ENCODE measurements at regions not wholly inside any gene's neighbourhood (a gene's known extent, or its start where the extent isn't known, plus 50 kb on each side); places are given as distances from the start of the nearest gene placed in this dataset.

- H3K27ac Mint-ChIP-seq, result no peak overlapping the region
- CTCF ChIA-PET, result no interaction called here
Observed at GRCh38 chr2:17242813-17243485, 275.3 kb downstream of the RAD51AP2 start.

GRCh38 chr2:17239550-17239949, 278.7 kb downstream of the RAD51AP2 start:
- H3K9me3 Mint-ChIP-seq, result peaks cover 5% of the 10 kb centered on the region
- H3K27ac Mint-ChIP-seq, result no peak overlapping the region
- no peak overlapping the region for H3K4me3 Mint-ChIP-seq
- no peaks in the 10 kb centered on the region for H3K27me3 Mint-ChIP-seq
- H3K36me3 Mint-ChIP-seq (ENCODE audit: low read depth), result no peaks in the 10 kb centered on the region
- no peaks in the 10 kb centered on the region for H3K36me3 ChIP-seq (ENCODE audit: insufficient read depth, low read length)
- H3K4me3 ChIP-seq (ENCODE audit: low read length), result no peak overlapping the region
- H3K27ac ChIP-seq (ENCODE audit: low read depth in 1 of 2, low read length in 2 of 2), result no peak overlapping the region
- no peaks in the 10 kb centered on the region for H3K4me1 ChIP-seq (ENCODE audit: insufficient read depth, low read length)
- ChIA-PET CTCF (no interaction called here), POLR2A (no interaction called here)
- no peak for DNase-seq
- peaks cover 0 to 5% of the 10 kb centered on the region in 2 experiments for H3K9me3 ChIP-seq (ENCODE audit: control insufficient read depth in 1 of 2, insufficient read depth in 1 of 2, low read length in 2 of 2)
- TF ChIP-seq CTCF (IDR thresholded peaks at IDR 0.05), result no peak
- intact Hi-C loops (cut with DNase I, micrococcal nuclease), result no loop called here
- no peaks in the 10 kb centered on the region for H3K4me1 Mint-ChIP-seq (ENCODE audit: low read depth)
- no peak for ATAC-seq (ENCODE audit: poor library complexity)
- no peaks in the 10 kb centered on the region for H3K27me3 ChIP-seq (ENCODE audit: control insufficient read depth in 1 of 2, insufficient read depth in 2 of 2, low read length in 2 of 2)

More at GRCh38 chr2:17242813-17243485, 275.3 kb downstream of the RAD51AP2 start:
- Histone ChIP-seq H3K27me3 (ENCODE audit: control insufficient read depth in 1 of 2, insufficient read depth in 2 of 2, low read length in 2 of 2) (no peaks in the 10 kb centered on the region), H3K27ac (ENCODE audit: low read depth in 1 of 2, low read length in 2 of 2) (no peak overlapping the region), H3K9me3 (ENCODE audit: control insufficient read depth in 1 of 2, insufficient read depth in 1 of 2, low read length in 2 of 2) (peaks cover 0 to 5% of the 10 kb centered on the region in 2 experiments), H3K36me3 (ENCODE audit: insufficient read depth, low read length) (no peaks in the 10 kb centered on the region), H3K4me3 (ENCODE audit: low read length) (no peak overlapping the region), H3K4me1 (ENCODE audit: insufficient read depth, low read length) (no peaks in the 10 kb centered on the region)
- H3K9me3 Mint-ChIP-seq, result no peaks in the 10 kb centered on the region
- no peaks in the 10 kb centered on the region for H3K4me1 Mint-ChIP-seq (ENCODE audit: low read depth)
- no peaks in the 10 kb centered on the region for H3K36me3 Mint-ChIP-seq (ENCODE audit: low read depth)
- POLR2A ChIA-PET, result no interaction called here
- intact Hi-C loops (cut with DNase I, micrococcal nuclease), result no loop called here
- DNase-seq (no peak), ATAC-seq (ENCODE audit: poor library complexity) (no peak)
- no peaks in the 10 kb centered on the region for H3K27me3 Mint-ChIP-seq
- H3K4me3 Mint-ChIP-seq, result no peak overlapping the region
- TF ChIP-seq CTCF (IDR thresholded peaks at IDR 0.05), result no peak

- H3K9me3 Mint-ChIP-seq, result peaks cover 8% of the 10 kb centered on the region
Observed at GRCh38 chr2:17235167-17235566, 283.1 kb downstream of the RAD51AP2 start.

More at GRCh38 chr2:17235167-17235566, 283.1 kb downstream of the RAD51AP2 start:
- Mint-ChIP-seq H3K4me1 (ENCODE audit: low read depth) (no peaks in the 10 kb centered on the region), H3K36me3 (ENCODE audit: low read depth) (no peaks in the 10 kb centered on the region), H3K4me3 (no peak overlapping the region), H3K27ac (no peak overlapping the region), H3K27me3 (no peaks in the 10 kb centered on the region)
- H3K4me1 ChIP-seq (ENCODE audit: insufficient read depth, low read length), result no peaks in the 10 kb centered on the region
- ATAC-seq (ENCODE audit: poor library complexity), result no peak
- TF ChIP-seq CTCF (IDR thresholded peaks at IDR 0.05), result no peak
- intact Hi-C loops (cut with DNase I, micrococcal nuclease), result no loop called here
- POLR2A ChIA-PET, result no interaction called here
- no peak for DNase-seq
- H3K4me3 ChIP-seq (ENCODE audit: low read length), result no peak overlapping the region
- H3K36me3 ChIP-seq (ENCODE audit: insufficient read depth, low read length), result no peaks in the 10 kb centered on the region
- CTCF ChIA-PET, result no interaction called here
- H3K9me3 ChIP-seq (ENCODE audit: control insufficient read depth in 1 of 2, insufficient read depth in 1 of 2, low read length in 2 of 2), result peaks cover 0 to 7% of the 10 kb centered on the region in 2 experiments
- H3K27me3 ChIP-seq (ENCODE audit: control insufficient read depth in 1 of 2, insufficient read depth in 2 of 2, low read length in 2 of 2), result no peaks in the 10 kb centered on the region
- H3K27ac ChIP-seq (ENCODE audit: low read depth in 1 of 2, low read length in 2 of 2), result no peak overlapping the region
